ENCODE measurements at regions not wholly inside any gene's neighbourhood (a gene's known extent, or its start where the extent isn't known, plus 50 kb on each side); places are given as distances from the start of the nearest gene placed in this dataset.
"Not testable (repeated sequence)": the region's sequence is repeated elsewhere in the genome, so short reads cannot be mapped to it uniquely, and the experiment has no call there.

GRCh38 chr3:197366301-197367044, 68.1 kb upstream of the DLG1 start:
- peak; percentile 19 for DNase-seq

- DNase-seq, result no peak
Measured at GRCh38 chr3:197365586-197365985, 67.2 kb upstream of the DLG1 start.

GRCh38 chr3:197364410-197365071, 66.1 kb upstream of the DLG1 start:
- DNase-seq, result no peak

GRCh38 chr3:197363553-197364409, 65.4 kb upstream of the DLG1 start:
- no peak for DNase-seq

GRCh38 chr3:197362081-197362480, 63.7 kb upstream of the DLG1 start:
- DNase-seq, result no peak

GRCh38 chr3:197360095-197360494, 61.7 kb upstream of the DLG1 start:
- not testable (repeated sequence) for DNase-seq

- not testable (repeated sequence) for DNase-seq
Measured at GRCh38 chr3:197359476-197359875, 61.1 kb upstream of the DLG1 start.

- no peak for DNase-seq
Measured at GRCh38 chr3:197356741-197357140, 58.3 kb upstream of the DLG1 start.

- DNase-seq, result no peak
Measured at GRCh38 chr3:197356275-197356674, 57.9 kb upstream of the DLG1 start.

GRCh38 chr3:197355713-197356112, 57.3 kb upstream of the DLG1 start:
- no peak for DNase-seq

GRCh38 chr3:197354568-197355001, 56.2 kb upstream of the DLG1 start:
- DNase-seq, result peak; percentile 54

- peak; percentile 39 for DNase-seq
Measured at GRCh38 chr3:197353867-197354567, 55.6 kb upstream of the DLG1 start.

- no peak for DNase-seq
Measured at GRCh38 chr3:197353001-197353866, 54.8 kb upstream of the DLG1 start.

- DNase-seq, result peak; percentile 74
Measured at GRCh38 chr3:197352382-197352781, 54.0 kb upstream of the DLG1 start.

- DNase-seq, result no peak
Measured at GRCh38 chr3:197350446-197350845, 52.0 kb upstream of the DLG1 start.

- no peak for DNase-seq
Measured at GRCh38 chr3:197349368-197349767, 51.0 kb upstream of the DLG1 start.

Data from EL (cell line).